Right lobe of liver (tissue), 4 donors: ENCODE measurements at regions not wholly inside any gene's neighbourhood (a gene's known extent, or its start where the extent isn't known, plus 50 kb on each side); places are given as distances from the start of the nearest gene placed in this dataset.

ENCODE experiments used
- POLR2A ChIP-seq: fragments of 450-650 bp; IDR thresholded peaks from one replicate; pipeline ENCODE4 v1.6.1; 2017; ENCODE audit warnings: antibody characterized with exemption, mild to moderate bottlenecking
- TF ChIP-seq, protein P1 (sequence below), 4 donors: fragments of 200-600 bp in 3 of 4; fragments of 450-650 bp in 1 of 4; IDR thresholded peaks; one replicate each; pipeline versions ENCODE4 v1.5.1 to v1.8.0; 2016 to 2022; ENCODE audit warnings: antibody characterized with exemption in 4 of 4, mild to moderate bottlenecking in 2 of 4
- donor health status: DM: no; HTN: no; CAD: no.
- donor health status: DM: no; HTN: no; CAD: no.
- donor health status: DM: no; HTN: yes; CAD: no.

DNA sequence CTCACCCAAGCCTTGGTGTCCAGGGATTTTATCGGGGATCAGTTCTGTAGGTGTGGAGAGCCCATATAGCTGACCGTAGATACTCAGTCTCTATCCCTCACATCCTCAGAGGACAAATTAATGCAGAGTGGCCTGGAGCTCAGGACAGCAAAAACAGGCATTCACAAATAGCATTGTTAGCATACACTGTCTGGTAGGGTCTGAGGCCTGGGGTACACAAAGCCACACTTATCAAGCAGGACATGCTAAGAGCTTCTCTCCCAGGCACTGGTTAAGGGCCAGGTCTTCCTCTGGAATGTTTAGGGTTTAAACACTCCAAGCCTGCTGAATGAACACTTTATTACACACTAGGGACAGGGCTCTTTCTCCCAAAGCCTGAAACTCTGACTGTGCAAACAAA is 253.2 kb downstream of the NEDD1 start:
- TF ChIP-seq, protein P1, sequence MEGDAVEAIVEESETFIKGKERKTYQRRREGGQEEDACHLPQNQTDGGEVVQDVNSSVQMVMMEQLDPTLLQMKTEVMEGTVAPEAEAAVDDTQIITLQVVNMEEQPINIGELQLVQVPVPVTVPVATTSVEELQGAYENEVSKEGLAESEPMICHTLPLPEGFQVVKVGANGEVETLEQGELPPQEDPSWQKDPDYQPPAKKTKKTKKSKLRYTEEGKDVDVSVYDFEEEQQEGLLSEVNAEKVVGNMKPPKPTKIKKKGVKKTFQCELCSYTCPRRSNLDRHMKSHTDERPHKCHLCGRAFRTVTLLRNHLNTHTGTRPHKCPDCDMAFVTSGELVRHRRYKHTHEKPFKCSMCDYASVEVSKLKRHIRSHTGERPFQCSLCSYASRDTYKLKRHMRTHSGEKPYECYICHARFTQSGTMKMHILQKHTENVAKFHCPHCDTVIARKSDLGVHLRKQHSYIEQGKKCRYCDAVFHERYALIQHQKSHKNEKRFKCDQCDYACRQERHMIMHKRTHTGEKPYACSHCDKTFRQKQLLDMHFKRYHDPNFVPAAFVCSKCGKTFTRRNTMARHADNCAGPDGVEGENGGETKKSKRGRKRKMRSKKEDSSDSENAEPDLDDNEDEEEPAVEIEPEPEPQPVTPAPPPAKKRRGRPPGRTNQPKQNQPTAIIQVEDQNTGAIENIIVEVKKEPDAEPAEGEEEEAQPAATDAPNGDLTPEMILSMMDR (IDR thresholded peaks at IDR 0.05), result no peak
- TF ChIP-seq POLR2A, result no peak
